HG03442 (cell line): ENCODE measurements at regions not wholly inside any gene's neighbourhood (a gene's known extent, or its start where the extent isn't known, plus 50 kb on each side); places are given as distances from the start of the nearest gene placed in this dataset.
A peak's percentile ranks its signal among the peaks of the same experiment; 100 is the strongest.

Experiments used
- ATAC-seq: cut with Tn5 transposase; IDR thresholded peaks from one replicate; pipeline ENCODE4 v1.9.1; 2021; ENCODE audit warnings: mild to moderate bottlenecking, moderate library complexity; ENCODE audit not compliant: unreplicated experiment

GRCh38 chr11:95692526-95693260, 96.9 kb downstream of the FAM76B start:
- ATAC-seq: no peak

GRCh38 chr11:95690100-95690499, 99.5 kb downstream of the FAM76B start:
- ATAC-seq: no peak

GRCh38 chr11:95688501-95689222, 100.9 kb downstream of the FAM76B start:
- no peak for ATAC-seq

GRCh38 chr11:95688015-95688414, 101.6 kb downstream of the FAM76B start:
- no peak for ATAC-seq

GRCh38 chr11:95686265-95686664, 103.3 kb downstream of the FAM76B start:
- no peak for ATAC-seq

- ATAC-seq: no peak
These were observed 104.9 kb downstream of the FAM76B start for GRCh38 chr11:95684701-95685100.

- no peak for ATAC-seq
These were observed 105.4 kb downstream of the FAM76B start for GRCh38 chr11:95684170-95684569.

GRCh38 chr11:95682552-95682951, 107.0 kb downstream of the FAM76B start:
- peak; percentile 51 for ATAC-seq

- peak; percentile 81 for ATAC-seq
These were observed 109.2 kb downstream of the FAM76B start for GRCh38 chr11:95680169-95680929.

GRCh38 chr11:95678988-95679387, 110.6 kb downstream of the FAM76B start:
- no peak for ATAC-seq

- no peak for ATAC-seq
These were observed 113.3 kb downstream of the FAM76B start for GRCh38 chr11:95676308-95676707.

GRCh38 chr11:95675585-95675984, 114.0 kb downstream of the FAM76B start:
- no peak for ATAC-seq

GRCh38 chr11:95674657-95675358, 114.8 kb downstream of the FAM76B start:
- no peak for ATAC-seq

GRCh38 chr11:95671768-95672167, 117.8 kb downstream of the FAM76B start:
- no peak for ATAC-seq

GRCh38 chr11:95668131-95668530, 121.5 kb downstream of the FAM76B start:
- ATAC-seq: no peak

GRCh38 chr11:95661162-95661561, 128.4 kb downstream of the FAM76B start:
- peak; percentile 47 for ATAC-seq

- ATAC-seq: no peak
These were observed 129.5 kb downstream of the FAM76B start for GRCh38 chr11:95660038-95660437.

GRCh38 chr11:95659088-95659487, 130.5 kb downstream of the FAM76B start:
- ATAC-seq: no peak

GRCh38 chr11:95655536-95655935, 134.0 kb downstream of the FAM76B start:
- no peak for ATAC-seq

GRCh38 chr11:95653680-95654079, 135.9 kb downstream of the FAM76B start:
- no peak for ATAC-seq

GRCh38 chr11:95653099-95653498, 136.5 kb downstream of the FAM76B start:
- ATAC-seq: no peak
